Lung (tissue), 11 donors: ENCODE measurements at regions not wholly inside any gene's neighbourhood (a gene's known extent, or its start where the extent isn't known, plus 50 kb on each side); places are given as distances from the start of the nearest gene placed in this dataset.

ENCODE experiments used
- ATAC-seq: fragments of 200-7000 bp; cut with Tn5 transposase; one replicate; pipeline ENCODE4 v1.9.1; 2020; ENCODE audit warnings: moderate number of reproducible peaks; ENCODE audit not compliant: insufficient read depth, low FRiP score
- DNase-seq, 3 donors: peaks; one replicate each; pipeline ENCODE4 v3.0.0-alpha.2; 2013 to 2017
- H3K27ac ChIP-seq, 2 donors: one replicate each; pipeline ENCODE4 v1.5.1; 2013; ENCODE audit warnings: mild to moderate bottlenecking in 2 of 2, moderate library complexity in 2 of 2, control low read depth in 1 of 2, inconsistent platforms in 1 of 2, low read depth in 1 of 2, low read length in 1 of 2
- H3K27me3 ChIP-seq, 3 donors: one replicate each; pipeline ENCODE4 v1.5.1; 2013; ENCODE audit warnings: low read length in 2 of 3; ENCODE audit not compliant: control insufficient read depth in 3 of 3, insufficient read depth in 3 of 3
- H3K36me3 ChIP-seq, 4 donors: one replicate each; pipeline ENCODE4 v1.5.1; 2013; ENCODE audit warnings: low read length in 4 of 4, mild to moderate bottlenecking in 1 of 4, moderate library complexity in 1 of 4; ENCODE audit not compliant: control insufficient read depth in 4 of 4, insufficient read depth in 4 of 4
- H3K4me1 ChIP-seq, 5 donors: one replicate each; pipeline ENCODE4 v1.5.1; 2013; ENCODE audit warnings: low read length in 5 of 5, mild to moderate bottlenecking in 2 of 5, moderate library complexity in 1 of 5; ENCODE audit not compliant: control insufficient read depth in 5 of 5, insufficient read depth in 5 of 5
- H3K4me3 ChIP-seq: one replicate; pipeline ENCODE4 v1.5.1; 2013; ENCODE audit warnings: mild to moderate bottlenecking, control low read depth, moderate library complexity
- H3K9ac ChIP-seq, 2 donors: one replicate each; pipeline ENCODE4 v1.5.1; 2013; ENCODE audit warnings: low read length in 2 of 2, control low read depth in 1 of 2; ENCODE audit not compliant: insufficient read depth in 1 of 2
- H3K9me3 ChIP-seq, 4 donors: one replicate each; pipeline ENCODE4 v1.5.1; 2013; ENCODE audit warnings: low read length in 3 of 4, mild to moderate bottlenecking in 1 of 4, moderate library complexity in 1 of 4; ENCODE audit not compliant: control insufficient read depth in 4 of 4, insufficient read depth in 3 of 4
- CTCF ChIP-seq: IDR thresholded peaks from 2 replicates; pipeline ENCODE4 v1.5.1; 2012; ENCODE audit warnings: mild to moderate bottlenecking; ENCODE audit errors: control extremely low read depth, extremely low read depth
- WGBS, 2 donors: extraction: QIAGEN DNeasy Blood & Tissue Kit; methylation state at CpG; one replicate each; pipeline ENCODE4 v1.1.7; 2013; 5-methylcytosine and 5-hydroxymethylcytosine counted together
- donor health status: control.
- donor health status: control.
- donor health status: Bipolar disorder and iron deficiency.
- donor health status: healthy.
- donor health status: DM: yes; HTN: yes; CAD: no.

GRCh38 chr1:217088521-217089284 is 365.5 kb upstream of the ESRRG start:
- H3K27ac ChIP-seq = peak overlapping the region in 1 of 2 donors; percentile 99
- H3K27me3 ChIP-seq = peaks cover 0 to 4% (median 0%) of the 10 kb centered on the region in 3 donors
- no peaks in the 10 kb centered on the region for H3K36me3 ChIP-seq
- no peak for TF ChIP-seq CTCF
- H3K4me3 ChIP-seq = no peak overlapping the region
- ATAC-seq (no peak), DNase-seq (peak; percentile 32 to 60 (median 52))
- H3K4me1 ChIP-seq = peaks cover 0 to 26% (median 13%) of the 10 kb centered on the region in 5 donors
- 28 to 53% methylated on average over 13 of the region's 13 CpGs for WGBS, 2 donors
- H3K9ac ChIP-seq = peak overlapping the region in 1 of 2 donors; percentile 69
- H3K9me3 ChIP-seq = no peaks in the 10 kb centered on the region

- H3K27ac ChIP-seq = peak overlapping the region in 1 of 2 donors; percentile 99
- H3K9ac ChIP-seq = no peak overlapping the region
- H3K36me3 ChIP-seq = no peaks in the 10 kb centered on the region
- H3K9me3 ChIP-seq = no peaks in the 10 kb centered on the region
- TF ChIP-seq CTCF = no peak
- ATAC-seq (no peak), DNase-seq (peak in 2 of 3 donors; percentile 71 to 78)
- H3K4me1 ChIP-seq = peaks cover 0 to 26% (median 13%) of the 10 kb centered on the region in 5 donors
- WGBS, 2 donors = 51 to 79% methylated on average over 3 of the region's 3 CpGs
- no peak overlapping the region for H3K4me3 ChIP-seq
- H3K27me3 ChIP-seq = peaks cover 0 to 4% (median 0%) of the 10 kb centered on the region in 3 donors
Measured at GRCh38 chr1:217088011-217088410, 364.8 kb upstream of the ESRRG start.

DNA sequence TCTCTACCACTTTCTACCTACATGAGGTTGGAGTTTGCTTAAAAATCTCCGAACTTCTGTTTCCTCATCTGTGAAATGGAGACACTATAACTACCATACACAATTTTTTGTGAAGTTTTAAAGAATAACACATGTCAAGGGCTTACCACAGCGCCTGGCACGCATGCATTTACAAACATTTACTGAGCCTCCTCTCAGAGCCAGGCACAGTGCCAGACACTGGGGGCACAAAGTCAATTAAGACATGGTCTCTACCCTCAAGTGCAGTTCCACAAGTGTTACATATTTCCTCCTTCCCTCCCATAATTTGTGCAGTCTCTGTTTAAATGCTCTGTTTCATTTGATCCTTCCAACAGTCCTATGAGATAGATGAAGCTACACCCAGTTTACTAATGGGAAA is 356.4 kb upstream of the ESRRG start:
- H3K27me3 ChIP-seq = no peaks in the 10 kb centered on the region
- H3K4me1 ChIP-seq = peaks cover 0 to 11% (median 3%) of the 10 kb centered on the region in 5 donors
- H3K4me3 ChIP-seq = no peak overlapping the region
- no peak overlapping the region for H3K9ac ChIP-seq
- WGBS, 2 donors = 72 to 83% methylated on average over 3 of the region's 3 CpGs
- ATAC-seq (no peak), DNase-seq (peak in 1 of 3 donors; percentile 34)
- TF ChIP-seq CTCF = no peak
- H3K36me3 ChIP-seq = no peaks in the 10 kb centered on the region
- H3K27ac ChIP-seq = no peak overlapping the region
- no peaks in the 10 kb centered on the region for H3K9me3 ChIP-seq

- no peak for ATAC-seq
- DNase-seq = no peak
- Histone ChIP-seq H3K9me3 (no peaks in the 10 kb centered on the region), H3K4me1 (peaks cover 0 to 11% (median 3%) of the 10 kb centered on the region in 5 donors), H3K27ac (no peak overlapping the region), H3K4me3 (no peak overlapping the region), H3K27me3 (no peaks in the 10 kb centered on the region), H3K9ac (no peak overlapping the region), H3K36me3 (no peaks in the 10 kb centered on the region)
- TF ChIP-seq CTCF = no peak
- 68 to 93% methylated on average over 1 of the region's 1 CpG for WGBS, 2 donors
Measured at GRCh38 chr1:217078959-217079358, 355.7 kb upstream of the ESRRG start.
